Lung microvascular endothelial cell (primary cell): ENCODE measurements at regions not wholly inside any gene's neighbourhood (a gene's known extent, or its start where the extent isn't known, plus 50 kb on each side); places are given as distances from the start of the nearest gene placed in this dataset.

Source experiments
- DNase-seq, 2 donors: peaks; one replicate each; pipeline versions ENCODE4 v3.0.0 to v3.0.0-alpha.2; 2010; ENCODE audit warnings: low read depth in 2 of 2

GRCh38 chr6:93566285-93566684 lies 146.9 kb upstream of the EPHA7 start:
- no peak for DNase-seq

GRCh38 chr6:93562582-93562981 lies 143.2 kb upstream of the EPHA7 start:
- no peak for DNase-seq

- DNase-seq, result no peak
Observed at GRCh38 chr6:93555292-93555691, 135.9 kb upstream of the EPHA7 start.

GRCh38 chr6:93554018-93554417 lies 134.7 kb upstream of the EPHA7 start:
- DNase-seq, result no peak

GRCh38 chr6:93550551-93551276 lies 131.4 kb upstream of the EPHA7 start:
- no peak for DNase-seq

GRCh38 chr6:93549868-93550267 lies 130.5 kb upstream of the EPHA7 start:
- no peak for DNase-seq

- DNase-seq, result no peak
Observed at GRCh38 chr6:93524671-93525451, 105.5 kb upstream of the EPHA7 start.

- no peak for DNase-seq
Observed at GRCh38 chr6:93523365-93523764, 104.0 kb upstream of the EPHA7 start.

GRCh38 chr6:93516441-93516840 lies 97.1 kb upstream of the EPHA7 start:
- DNase-seq, result no peak

- no peak for DNase-seq
Observed at GRCh38 chr6:93515736-93516135, 96.4 kb upstream of the EPHA7 start.

GRCh38 chr6:93498713-93499112 lies 79.4 kb upstream of the EPHA7 start:
- DNase-seq, result no peak

- DNase-seq, result no peak
Observed at GRCh38 chr6:93496548-93496947, 77.2 kb upstream of the EPHA7 start.

- DNase-seq, result no peak
Observed at GRCh38 chr6:93494057-93494456, 74.7 kb upstream of the EPHA7 start.

GRCh38 chr6:93474733-93475179 lies 55.4 kb upstream of the EPHA7 start:
- DNase-seq, result no peak

GRCh38 chr6:93471281-93471680 lies 51.9 kb upstream of the EPHA7 start:
- no peak for DNase-seq
